ENCODE measurements at regions not wholly inside any gene's neighbourhood (a gene's known extent, or its start where the extent isn't known, plus 50 kb on each side); places are given as distances from the start of the nearest gene placed in this dataset.
"Not testable (repeated sequence)": the region's sequence is repeated elsewhere in the genome, so short reads cannot be mapped to it uniquely, and the experiment has no call there.

DNA sequence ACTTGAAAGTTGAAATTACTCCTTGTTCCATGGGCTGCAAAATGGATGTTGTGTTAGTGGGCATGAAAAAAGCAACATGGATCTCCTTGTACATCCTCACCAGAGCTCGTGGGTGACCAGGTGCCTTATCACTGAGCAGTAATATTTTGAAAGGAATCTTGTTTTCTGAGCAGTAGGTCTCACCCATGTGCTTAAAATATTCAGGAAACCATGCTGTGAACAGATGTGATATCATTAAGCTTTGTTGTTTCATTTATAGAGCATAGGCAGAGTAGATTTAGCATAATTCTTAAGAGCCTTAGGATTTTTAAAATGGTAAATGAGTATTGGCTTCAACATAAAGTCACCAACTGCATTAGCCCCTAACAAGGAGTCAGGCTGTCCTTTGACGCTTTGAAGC lies 316.6 kb downstream of the TYW1 start:
- Histone ChIP-seq H4K20me1 (ENCODE audit: control insufficient read depth, extremely low read depth, insufficient read depth, low read length) (no peaks in the 10 kb centered on the region), H2AFZ (ENCODE audit: low read length) (no peak overlapping the region), H3K27me3 (ENCODE audit: control insufficient read depth, insufficient read depth, low read length) (no peaks in the 10 kb centered on the region), H3K79me2 (ENCODE audit: control insufficient read depth, insufficient read depth, low read length) (no peaks in the 10 kb centered on the region), H3K27ac (ENCODE audit: insufficient read depth, low read length) (no peak overlapping the region), H3K4me2 (ENCODE audit: extremely low read depth, insufficient read depth, low read length) (no peak overlapping the region), H3K9ac (ENCODE audit: insufficient read depth, low read length) (no peak overlapping the region), H3K36me3 (ENCODE audit: control insufficient read depth, insufficient read depth, low read length) (peaks cover 8% of the 10 kb centered on the region), H3K4me1 (ENCODE audit: control insufficient read depth, extremely low read depth, insufficient read depth, low read length) (no peaks in the 10 kb centered on the region), H3K4me3 (replicated peaks in 1 of 4; ENCODE audit: control extremely low read depth in 1 of 4, insufficient read depth in 1 of 4, low read depth in 3 of 4, low read length in 4 of 4) (no peak overlapping the region), H3K9me3 (ENCODE audit: control insufficient read depth, insufficient read depth, low read depth, low read length) (no peaks in the 10 kb centered on the region)
- no peak for DNase-seq (ENCODE audit: low read depth in 2 of 2)
- TF ChIP-seq CTCF (conservative IDR thresholded peaks at IDR 0.05 in 1 of 2, IDR thresholded peaks at IDR 0.05 in 1 of 2; ENCODE audit: low read depth in 1 of 2, low read length in 2 of 2), result no peak

DNA sequence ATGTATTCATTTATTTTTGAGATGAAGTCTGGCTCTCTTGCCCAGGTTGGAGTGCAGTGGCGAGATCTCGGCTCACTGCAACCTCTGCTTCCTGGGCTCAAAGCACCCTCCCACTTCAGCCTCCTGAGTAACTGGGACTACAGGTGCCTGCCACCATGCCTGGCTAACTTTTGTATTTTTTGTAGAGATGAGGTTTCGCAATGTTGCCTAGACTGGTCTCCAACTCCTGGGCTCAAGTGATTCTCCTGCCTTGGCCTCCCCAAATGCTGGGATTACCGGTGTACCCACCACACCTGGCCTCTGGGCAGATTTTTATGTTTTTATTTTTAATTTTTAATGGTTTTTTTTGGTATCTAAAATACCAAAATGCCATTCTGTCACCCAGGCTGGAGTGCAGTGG lies 320.3 kb downstream of the TYW1 start:
- not testable (repeated sequence) for H3K4me1 ChIP-seq (ENCODE audit: control insufficient read depth, extremely low read depth, insufficient read depth, low read length); H3K9ac ChIP-seq (ENCODE audit: insufficient read depth, low read length); H3K4me2 ChIP-seq (ENCODE audit: extremely low read depth, insufficient read depth, low read length); H3K79me2 ChIP-seq (ENCODE audit: control insufficient read depth, insufficient read depth, low read length); DNase-seq (ENCODE audit: low read depth in 2 of 2); H3K36me3 ChIP-seq (ENCODE audit: control insufficient read depth, insufficient read depth, low read length); H3K27ac ChIP-seq (ENCODE audit: insufficient read depth, low read length); H2AFZ ChIP-seq (ENCODE audit: low read length); H3K27me3 ChIP-seq (ENCODE audit: control insufficient read depth, insufficient read depth, low read length); H3K9me3 ChIP-seq (ENCODE audit: control insufficient read depth, insufficient read depth, low read depth, low read length); H4K20me1 ChIP-seq (ENCODE audit: control insufficient read depth, extremely low read depth, insufficient read depth, low read length); H3K4me3 ChIP-seq (replicated peaks in 1 of 4; ENCODE audit: control extremely low read depth in 1 of 4, insufficient read depth in 1 of 4, low read depth in 3 of 4, low read length in 4 of 4)

DNA sequence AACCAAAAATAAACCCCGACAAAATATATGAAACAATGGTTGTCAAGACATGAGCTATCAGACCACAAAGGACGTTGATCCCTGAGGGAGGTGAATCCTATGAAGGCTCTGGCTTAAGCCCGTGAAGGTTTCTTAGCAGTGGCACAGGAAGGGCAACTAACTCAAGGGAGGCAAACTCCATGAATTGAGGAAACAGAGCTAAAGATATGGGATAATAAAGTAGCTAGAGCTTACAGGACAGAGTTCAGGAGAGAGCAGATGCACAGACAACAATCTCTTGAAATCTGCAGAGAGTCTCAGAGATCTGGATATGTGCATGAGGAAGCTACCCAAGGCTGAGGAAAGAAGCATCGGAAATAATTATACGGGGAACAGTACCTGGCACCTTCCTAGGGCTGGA lies 331.6 kb downstream of the TYW1 start:
- not testable (repeated sequence) for H3K9me3 ChIP-seq (ENCODE audit: control insufficient read depth, insufficient read depth, low read depth, low read length); H3K27me3 ChIP-seq (ENCODE audit: control insufficient read depth, insufficient read depth, low read length); H3K36me3 ChIP-seq (ENCODE audit: control insufficient read depth, insufficient read depth, low read length); H3K4me1 ChIP-seq (ENCODE audit: control insufficient read depth, extremely low read depth, insufficient read depth, low read length); H3K4me3 ChIP-seq (replicated peaks in 1 of 4; ENCODE audit: control extremely low read depth in 1 of 4, insufficient read depth in 1 of 4, low read depth in 3 of 4, low read length in 4 of 4); H3K79me2 ChIP-seq (ENCODE audit: control insufficient read depth, insufficient read depth, low read length); H2AFZ ChIP-seq (ENCODE audit: low read length); H3K9ac ChIP-seq (ENCODE audit: insufficient read depth, low read length); H3K4me2 ChIP-seq (ENCODE audit: extremely low read depth, insufficient read depth, low read length); DNase-seq (ENCODE audit: low read depth in 2 of 2); H3K27ac ChIP-seq (ENCODE audit: insufficient read depth, low read length); H4K20me1 ChIP-seq (ENCODE audit: control insufficient read depth, extremely low read depth, insufficient read depth, low read length)

DNA sequence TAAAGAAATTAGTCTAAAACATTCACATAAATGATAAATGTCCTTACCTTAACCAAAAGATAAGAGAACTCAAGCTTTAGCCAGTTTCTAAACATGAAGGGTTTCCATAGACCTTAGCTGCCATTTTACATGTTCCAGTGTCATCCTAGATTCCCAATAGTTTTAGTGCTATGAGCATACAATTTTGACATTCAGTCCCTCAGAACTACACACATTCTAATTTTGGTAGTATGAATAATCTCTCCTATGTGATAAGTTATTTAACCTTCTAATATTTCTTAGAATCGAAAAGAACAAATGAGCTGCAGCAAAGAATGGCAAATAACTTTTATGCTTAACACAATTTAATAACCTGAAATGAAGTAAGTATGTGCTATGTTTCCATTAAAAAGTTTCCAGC lies 338.5 kb downstream of the TYW1 start:
- H3K9ac ChIP-seq (ENCODE audit: insufficient read depth, low read length); DNase-seq (ENCODE audit: low read depth in 2 of 2); H3K36me3 ChIP-seq (ENCODE audit: control insufficient read depth, insufficient read depth, low read length); H3K9me3 ChIP-seq (ENCODE audit: control insufficient read depth, insufficient read depth, low read depth, low read length); H4K20me1 ChIP-seq (ENCODE audit: control insufficient read depth, extremely low read depth, insufficient read depth, low read length); H3K27me3 ChIP-seq (ENCODE audit: control insufficient read depth, insufficient read depth, low read length); H3K4me1 ChIP-seq (ENCODE audit: control insufficient read depth, extremely low read depth, insufficient read depth, low read length); H2AFZ ChIP-seq (ENCODE audit: low read length); H3K27ac ChIP-seq (ENCODE audit: insufficient read depth, low read length); H3K4me2 ChIP-seq (ENCODE audit: extremely low read depth, insufficient read depth, low read length); H3K79me2 ChIP-seq (ENCODE audit: control insufficient read depth, insufficient read depth, low read length); H3K4me3 ChIP-seq (replicated peaks in 1 of 4; ENCODE audit: control extremely low read depth in 1 of 4, insufficient read depth in 1 of 4, low read depth in 3 of 4, low read length in 4 of 4): not testable (repeated sequence)

DNA sequence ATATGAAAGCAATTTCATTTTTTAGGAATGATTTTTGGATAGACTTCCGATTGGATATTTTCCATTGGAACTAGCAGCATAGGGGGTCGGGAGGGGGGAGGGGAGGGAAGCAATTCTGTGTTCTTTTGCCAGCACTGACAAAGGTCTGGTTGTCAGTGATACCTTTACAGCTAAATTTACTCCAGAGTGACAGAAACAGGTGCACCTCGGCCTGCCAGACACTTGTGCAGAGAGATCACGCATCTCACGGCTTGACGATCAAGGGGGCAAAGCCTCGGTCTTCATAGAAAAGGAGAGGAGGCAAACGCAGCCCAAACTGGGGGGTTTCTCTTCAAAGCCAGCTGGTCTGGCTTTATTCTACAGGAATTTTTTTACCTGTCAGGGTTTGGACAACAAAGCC lies 339.0 kb downstream of the TYW1 start:
- not testable (repeated sequence) for H3K27me3 ChIP-seq (ENCODE audit: control insufficient read depth, insufficient read depth, low read length); H3K4me2 ChIP-seq (ENCODE audit: extremely low read depth, insufficient read depth, low read length); H2AFZ ChIP-seq (ENCODE audit: low read length); H3K4me3 ChIP-seq (replicated peaks in 1 of 4; ENCODE audit: control extremely low read depth in 1 of 4, insufficient read depth in 1 of 4, low read depth in 3 of 4, low read length in 4 of 4); H3K36me3 ChIP-seq (ENCODE audit: control insufficient read depth, insufficient read depth, low read length); DNase-seq (ENCODE audit: low read depth in 2 of 2); H3K79me2 ChIP-seq (ENCODE audit: control insufficient read depth, insufficient read depth, low read length); H4K20me1 ChIP-seq (ENCODE audit: control insufficient read depth, extremely low read depth, insufficient read depth, low read length); H3K27ac ChIP-seq (ENCODE audit: insufficient read depth, low read length); H3K4me1 ChIP-seq (ENCODE audit: control insufficient read depth, extremely low read depth, insufficient read depth, low read length); H3K9me3 ChIP-seq (ENCODE audit: control insufficient read depth, insufficient read depth, low read depth, low read length); H3K9ac ChIP-seq (ENCODE audit: insufficient read depth, low read length)

GRCh38 chr7:67338545-67338944 lies 341.9 kb downstream of the TYW1 start:
- DNase-seq (ENCODE audit: low read depth in 2 of 2); H3K4me2 ChIP-seq (ENCODE audit: extremely low read depth, insufficient read depth, low read length); H2AFZ ChIP-seq (ENCODE audit: low read length); H3K79me2 ChIP-seq (ENCODE audit: control insufficient read depth, insufficient read depth, low read length); H3K36me3 ChIP-seq (ENCODE audit: control insufficient read depth, insufficient read depth, low read length); H3K4me3 ChIP-seq (replicated peaks in 1 of 4; ENCODE audit: control extremely low read depth in 1 of 4, insufficient read depth in 1 of 4, low read depth in 3 of 4, low read length in 4 of 4); H3K27me3 ChIP-seq (ENCODE audit: control insufficient read depth, insufficient read depth, low read length); H3K9me3 ChIP-seq (ENCODE audit: control insufficient read depth, insufficient read depth, low read depth, low read length); H3K27ac ChIP-seq (ENCODE audit: insufficient read depth, low read length); H4K20me1 ChIP-seq (ENCODE audit: control insufficient read depth, extremely low read depth, insufficient read depth, low read length); H3K4me1 ChIP-seq (ENCODE audit: control insufficient read depth, extremely low read depth, insufficient read depth, low read length); H3K9ac ChIP-seq (ENCODE audit: insufficient read depth, low read length): not testable (repeated sequence)

Data from fibroblast of lung (primary cell).